ENCODE measurements at regions not wholly inside any gene's neighbourhood (a gene's known extent, or its start where the extent isn't known, plus 50 kb on each side); places are given as distances from the start of the nearest gene placed in this dataset.

DNA sequence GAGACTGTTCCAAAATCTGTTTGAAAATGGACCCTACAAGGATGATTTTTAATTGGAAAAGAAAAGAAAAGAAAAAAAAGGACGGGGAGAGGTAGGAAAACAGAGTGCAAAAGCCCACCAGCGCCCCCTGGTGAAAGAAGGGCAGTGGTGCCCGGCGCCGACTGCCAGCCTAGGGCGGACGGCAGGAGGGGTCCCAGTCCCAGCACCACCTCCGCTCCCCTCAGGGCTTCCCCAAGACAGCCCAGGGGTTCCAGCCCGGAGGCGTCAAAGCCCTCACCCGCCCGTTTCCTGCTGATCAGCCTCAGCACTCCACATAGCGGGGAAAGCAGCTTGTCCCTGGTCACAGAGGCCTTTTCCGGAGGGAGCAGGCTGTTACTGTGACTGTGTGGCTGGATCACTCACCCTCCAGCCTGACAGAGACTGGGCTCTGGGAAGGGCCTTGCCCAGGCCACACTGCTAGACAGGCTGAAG is 213.9 kb downstream of the TFCP2L1 start:
- DNase-seq (ENCODE audit: low spot score), result no peak
- Mint-ChIP-seq H3K4me1 (ENCODE audit: low read depth) (peaks cover 21% of the 10 kb centered on the region), H3K36me3 (ENCODE audit: low read depth) (no peaks in the 10 kb centered on the region), H3K9me3 (ENCODE audit: low read depth) (no peaks in the 10 kb centered on the region), H3K27ac (ENCODE audit: unreplicated experiment) (no peak overlapping the region), H3K4me3 (ENCODE audit: unreplicated experiment) (no peak overlapping the region), H3K27me3 (ENCODE audit: low read depth) (peaks cover 11% of the 10 kb centered on the region)
- peak; percentile 99 for TF ChIP-seq CTCF (IDR thresholded peaks at IDR 0.05)

DNA sequence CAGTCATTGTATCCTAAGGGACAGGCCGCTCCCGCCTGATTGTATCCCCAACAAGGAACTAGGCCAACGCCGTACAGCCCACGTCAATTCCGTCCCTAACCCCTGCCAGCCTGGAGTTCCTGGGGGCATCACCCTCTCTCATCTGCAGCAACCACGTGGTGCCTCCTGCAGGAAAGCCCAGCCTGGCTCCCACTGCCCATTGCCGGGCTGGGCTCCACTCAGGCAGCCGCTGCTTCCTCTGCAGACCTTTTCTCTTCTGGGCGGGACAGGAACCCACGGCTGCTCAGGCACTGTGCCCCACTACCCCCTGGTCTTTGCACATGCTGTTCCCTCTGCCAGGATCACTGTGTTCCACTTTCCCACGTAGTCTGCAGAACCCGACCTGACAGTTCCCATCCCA is 212.2 kb downstream of the TFCP2L1 start:
- H3K4me1 Mint-ChIP-seq (ENCODE audit: low read depth), result peaks cover 22% of the 10 kb centered on the region
- H3K27me3 Mint-ChIP-seq (ENCODE audit: low read depth), result no peaks in the 10 kb centered on the region
- DNase-seq (ENCODE audit: low spot score), result no peak
- H3K9me3 Mint-ChIP-seq (ENCODE audit: low read depth), result no peaks in the 10 kb centered on the region
- no peaks in the 10 kb centered on the region for H3K36me3 Mint-ChIP-seq (ENCODE audit: low read depth)
- H3K27ac Mint-ChIP-seq (ENCODE audit: unreplicated experiment), result no peak overlapping the region
- TF ChIP-seq CTCF (IDR thresholded peaks at IDR 0.05), result no peak
- no peak overlapping the region for H3K4me3 Mint-ChIP-seq (ENCODE audit: unreplicated experiment)

DNA sequence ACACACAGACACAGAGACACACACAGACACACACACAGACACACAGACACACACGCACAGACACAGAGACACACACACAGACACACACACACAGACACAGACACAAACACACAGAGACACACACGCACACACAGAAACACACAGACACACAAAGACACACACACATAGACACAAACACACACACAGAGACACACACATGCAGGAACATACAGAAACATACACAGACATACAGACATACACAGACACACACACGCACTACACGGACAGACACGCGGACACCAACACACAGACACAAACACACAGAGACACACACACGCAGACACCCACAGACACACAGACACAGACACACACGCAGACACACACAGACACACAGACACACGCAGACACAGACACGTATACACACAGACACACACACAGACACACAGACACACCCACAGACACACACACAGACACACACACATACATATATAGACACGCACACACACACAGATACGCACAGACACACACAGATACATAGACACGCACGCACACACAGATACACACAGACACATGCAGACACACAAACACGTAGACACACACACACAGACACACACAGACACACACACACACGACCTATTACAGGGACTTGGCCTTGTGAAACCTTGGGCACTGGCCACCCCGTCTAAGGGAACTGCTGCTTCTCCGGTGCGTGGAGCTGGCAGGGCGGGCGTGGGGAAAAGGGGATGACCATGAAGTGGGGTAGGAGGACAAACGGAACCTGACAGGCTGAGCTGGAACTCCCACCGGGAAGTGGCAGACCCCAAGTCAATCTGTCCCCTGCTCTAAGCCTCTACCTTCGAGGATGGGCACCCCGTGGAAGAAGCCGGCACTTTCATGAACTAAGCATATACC is 211.4 kb downstream of the TFCP2L1 start:
- H3K27me3 Mint-ChIP-seq (ENCODE audit: low read depth), result no peaks in the 10 kb centered on the region
- DNase-seq (ENCODE audit: low spot score), result no peak
- H3K27ac Mint-ChIP-seq (ENCODE audit: unreplicated experiment), result no peak overlapping the region
- H3K36me3 Mint-ChIP-seq (ENCODE audit: low read depth), result no peaks in the 10 kb centered on the region
- H3K4me1 Mint-ChIP-seq (ENCODE audit: low read depth), result peaks cover 22% of the 10 kb centered on the region
- no peaks in the 10 kb centered on the region for H3K9me3 Mint-ChIP-seq (ENCODE audit: low read depth)
- no peak overlapping the region for H3K4me3 Mint-ChIP-seq (ENCODE audit: unreplicated experiment)
- TF ChIP-seq CTCF (IDR thresholded peaks at IDR 0.05), result no peak

- no peaks in the 10 kb centered on the region for H3K27me3 Mint-ChIP-seq (ENCODE audit: low read depth)
- H3K27ac Mint-ChIP-seq (ENCODE audit: unreplicated experiment), result no peak overlapping the region
- no peak overlapping the region for H3K4me3 Mint-ChIP-seq (ENCODE audit: unreplicated experiment)
- no peak for TF ChIP-seq CTCF (IDR thresholded peaks at IDR 0.05)
- no peak for DNase-seq (ENCODE audit: low spot score)
- H3K9me3 Mint-ChIP-seq (ENCODE audit: low read depth), result no peaks in the 10 kb centered on the region
- H3K4me1 Mint-ChIP-seq (ENCODE audit: low read depth), result peaks cover 22% of the 10 kb centered on the region
- H3K36me3 Mint-ChIP-seq (ENCODE audit: low read depth), result no peaks in the 10 kb centered on the region
Measured at GRCh38 chr2:121074293-121074932, 210.6 kb downstream of the TFCP2L1 start.

- Mint-ChIP-seq H3K27me3 (ENCODE audit: low read depth) (no peaks in the 10 kb centered on the region), H3K27ac (ENCODE audit: unreplicated experiment) (peak overlapping the region; percentile 22), H3K4me3 (ENCODE audit: unreplicated experiment) (peak overlapping the region; percentile 47), H3K36me3 (ENCODE audit: low read depth) (no peaks in the 10 kb centered on the region), H3K9me3 (ENCODE audit: low read depth) (no peaks in the 10 kb centered on the region), H3K4me1 (ENCODE audit: low read depth) (peaks cover 22% of the 10 kb centered on the region)
- TF ChIP-seq CTCF (IDR thresholded peaks at IDR 0.05), result peak; percentile 7
- no peak for DNase-seq (ENCODE audit: low spot score)
Measured at GRCh38 chr2:121075006-121075551, 209.9 kb downstream of the TFCP2L1 start.
